LNCaP clone FGC (cell line): ENCODE measurements at regions not wholly inside any gene's neighbourhood (a gene's known extent, or its start where the extent isn't known, plus 50 kb on each side); places are given as distances from the start of the nearest gene placed in this dataset.

Source experiments
- DNase-seq: peaks from one replicate; pipeline ENCODE4 v3.0.0-alpha.2; 2011; ENCODE audit warnings: low read depth
- H3K4me3 ChIP-seq: 2 replicates; pipeline ENCODE4 v1.5.1; 2011; ENCODE audit warnings: mild to moderate bottlenecking, low read depth, low read length, control low read depth
- CTCF ChIP-seq: IDR thresholded peaks from 2 replicates; pipeline ENCODE4 v1.5.1; 2012; ENCODE audit warnings: mild to moderate bottlenecking; ENCODE audit not compliant: control insufficient read depth, insufficient read depth; ENCODE audit errors: extremely low read depth

GRCh38 chr21:26784974-26785373 lies 60.2 kb downstream of the ADAMTS1 start:
- no peak for DNase-seq
- TF ChIP-seq CTCF = no peak
- H3K4me3 ChIP-seq = no peak overlapping the region

GRCh38 chr21:26783466-26784195 lies 61.6 kb downstream of the ADAMTS1 start:
- no peak for TF ChIP-seq CTCF
- H3K4me3 ChIP-seq = no peak overlapping the region
- DNase-seq = no peak

GRCh38 chr21:26782747-26783146 lies 62.5 kb downstream of the ADAMTS1 start:
- DNase-seq = no peak
- no peak for TF ChIP-seq CTCF
- H3K4me3 ChIP-seq = no peak overlapping the region

GRCh38 chr21:26782331-26782730 lies 62.9 kb downstream of the ADAMTS1 start:
- no peak overlapping the region for H3K4me3 ChIP-seq
- no peak for TF ChIP-seq CTCF
- DNase-seq = no peak

- no peak overlapping the region for H3K4me3 ChIP-seq
- DNase-seq = no peak
Measured at GRCh38 chr21:26781331-26781730, 63.9 kb downstream of the ADAMTS1 start.

GRCh38 chr21:26777166-26777565 lies 68.0 kb downstream of the ADAMTS1 start:
- DNase-seq = no peak
- no peak overlapping the region for H3K4me3 ChIP-seq
- no peak for TF ChIP-seq CTCF

More at GRCh38 chr21:26781331-26781730, 63.9 kb downstream of the ADAMTS1 start:
- no peak for TF ChIP-seq CTCF

- DNase-seq = no peak
- TF ChIP-seq CTCF = no peak
- no peak overlapping the region for H3K4me3 ChIP-seq
Measured at GRCh38 chr21:26776310-26777021, 68.7 kb downstream of the ADAMTS1 start.
